Ishikawa (cell line): ENCODE measurements at regions not wholly inside any gene's neighbourhood (a gene's known extent, or its start where the extent isn't known, plus 50 kb on each side); places are given as distances from the start of the nearest gene placed in this dataset.

Source experiments
- CEBPB ChIP-seq: IDR thresholded peaks from 2 replicates; pipeline ENCODE4 v1.6.1; 2012
- EP300 ChIP-seq: IDR thresholded peaks from 2 replicates; pipeline ENCODE4 v1.6.1; 2012; ENCODE audit warnings: borderline replicate concordance
- NFIC ChIP-seq: IDR thresholded peaks from 2 replicates; pipeline ENCODE4 v1.6.1; 2012
- TAF1 ChIP-seq: IDR thresholded peaks from 2 replicates; pipeline ENCODE4 v1.6.1; 2012; ENCODE audit warnings: low read depth, mild to moderate bottlenecking
- TEAD4 ChIP-seq: IDR thresholded peaks from 2 replicates; pipeline ENCODE4 v1.6.1; 2012
- YY1 ChIP-seq: IDR thresholded peaks from 2 replicates; pipeline ENCODE4 v1.6.1; 2012; ENCODE audit warnings: low read depth
- TF ChIP-seq, protein P1 (sequence below): IDR thresholded peaks from 2 replicates; pipeline ENCODE4 v1.6.1; 2012; ENCODE audit warnings: low read depth, mild to moderate bottlenecking

DNA sequence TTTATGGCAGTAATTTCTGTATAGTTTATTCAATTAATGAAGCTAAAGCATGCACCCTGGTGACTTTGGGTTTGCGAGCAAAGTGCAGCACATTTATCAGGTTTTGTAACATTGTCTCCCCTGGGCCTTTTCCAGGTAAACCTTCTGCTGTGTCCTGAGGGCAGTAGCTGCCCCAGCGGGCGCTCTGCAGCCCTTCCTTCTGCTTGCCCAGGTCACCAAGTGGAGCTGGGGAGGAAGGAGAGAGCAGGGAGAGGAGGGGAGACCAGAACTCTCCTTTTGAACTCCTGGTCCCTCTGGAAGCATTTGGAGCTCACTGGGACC lies 145.6 kb downstream of the DLL1 start:
- no peak for TF ChIP-seq NFIC
- TF ChIP-seq, protein P1, sequence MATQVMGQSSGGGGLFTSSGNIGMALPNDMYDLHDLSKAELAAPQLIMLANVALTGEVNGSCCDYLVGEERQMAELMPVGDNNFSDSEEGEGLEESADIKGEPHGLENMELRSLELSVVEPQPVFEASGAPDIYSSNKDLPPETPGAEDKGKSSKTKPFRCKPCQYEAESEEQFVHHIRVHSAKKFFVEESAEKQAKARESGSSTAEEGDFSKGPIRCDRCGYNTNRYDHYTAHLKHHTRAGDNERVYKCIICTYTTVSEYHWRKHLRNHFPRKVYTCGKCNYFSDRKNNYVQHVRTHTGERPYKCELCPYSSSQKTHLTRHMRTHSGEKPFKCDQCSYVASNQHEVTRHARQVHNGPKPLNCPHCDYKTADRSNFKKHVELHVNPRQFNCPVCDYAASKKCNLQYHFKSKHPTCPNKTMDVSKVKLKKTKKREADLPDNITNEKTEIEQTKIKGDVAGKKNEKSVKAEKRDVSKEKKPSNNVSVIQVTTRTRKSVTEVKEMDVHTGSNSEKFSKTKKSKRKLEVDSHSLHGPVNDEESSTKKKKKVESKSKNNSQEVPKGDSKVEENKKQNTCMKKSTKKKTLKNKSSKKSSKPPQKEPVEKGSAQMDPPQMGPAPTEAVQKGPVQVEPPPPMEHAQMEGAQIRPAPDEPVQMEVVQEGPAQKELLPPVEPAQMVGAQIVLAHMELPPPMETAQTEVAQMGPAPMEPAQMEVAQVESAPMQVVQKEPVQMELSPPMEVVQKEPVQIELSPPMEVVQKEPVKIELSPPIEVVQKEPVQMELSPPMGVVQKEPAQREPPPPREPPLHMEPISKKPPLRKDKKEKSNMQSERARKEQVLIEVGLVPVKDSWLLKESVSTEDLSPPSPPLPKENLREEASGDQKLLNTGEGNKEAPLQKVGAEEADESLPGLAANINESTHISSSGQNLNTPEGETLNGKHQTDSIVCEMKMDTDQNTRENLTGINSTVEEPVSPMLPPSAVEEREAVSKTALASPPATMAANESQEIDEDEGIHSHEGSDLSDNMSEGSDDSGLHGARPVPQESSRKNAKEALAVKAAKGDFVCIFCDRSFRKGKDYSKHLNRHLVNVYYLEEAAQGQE = no peak
- no peak for TF ChIP-seq YY1
- no peak for TF ChIP-seq EP300
- TF ChIP-seq CEBPB = no peak
- TF ChIP-seq TAF1 = no peak
- TF ChIP-seq TEAD4 = no peak
